ENCODE measurements at regions not wholly inside any gene's neighbourhood (a gene's known extent, or its start where the extent isn't known, plus 50 kb on each side); places are given as distances from the start of the nearest gene placed in this dataset.

GRCh38 chr2:196316050-196316430 lies 144.7 kb upstream of the STK17B start:
- no peak overlapping the region for H3K4me2 ChIP-seq (ENCODE audit: low read length)
- H3K79me2 ChIP-seq (ENCODE audit: control insufficient read depth, low read length) = no peaks in the 10 kb centered on the region
- H4K20me1 ChIP-seq (ENCODE audit: control insufficient read depth, insufficient read depth, low read depth, low read length) = no peaks in the 10 kb centered on the region
- no peaks in the 10 kb centered on the region for H3K36me3 ChIP-seq (ENCODE audit: control insufficient read depth, low read length)
- H3K9me2 ChIP-seq (replicated peaks; ENCODE audit: control insufficient read depth, low read length) = no peaks in the 10 kb centered on the region
- H3K27ac ChIP-seq (ENCODE audit: low read depth, low read length) = no peak overlapping the region
- no peaks in the 10 kb centered on the region for H3K27me3 ChIP-seq (ENCODE audit: control insufficient read depth, low read length)
- no peak for TF ChIP-seq CTCF (IDR thresholded peaks at IDR 0.05; ENCODE audit: low read depth, low read length, poor library complexity, severe bottlenecking)
- TF ChIP-seq EZH2phosphoT487 (IDR thresholded peaks at IDR 0.05; ENCODE audit: borderline replicate concordance, low read length) = no peak
- H3K9me3 ChIP-seq (ENCODE audit: control insufficient read depth, insufficient read depth, low read length) = no peaks in the 10 kb centered on the region
- no peaks in the 10 kb centered on the region for H3K4me1 ChIP-seq (ENCODE audit: control insufficient read depth, low read length)
- no peak overlapping the region for H3K4me3 ChIP-seq (ENCODE audit: low read length)
- no peaks in the 10 kb centered on the region for H3F3A ChIP-seq (ENCODE audit: control insufficient read depth, insufficient read depth)

- Histone ChIP-seq H3K27ac (ENCODE audit: low read depth, low read length) (no peak overlapping the region), H3K4me1 (ENCODE audit: control insufficient read depth, low read length) (no peaks in the 10 kb centered on the region), H3K4me2 (ENCODE audit: low read length) (no peak overlapping the region), H3K27me3 (ENCODE audit: control insufficient read depth, low read length) (no peaks in the 10 kb centered on the region), H3K9me2 (replicated peaks; ENCODE audit: control insufficient read depth, low read length) (no peaks in the 10 kb centered on the region), H3F3A (ENCODE audit: control insufficient read depth, insufficient read depth) (no peaks in the 10 kb centered on the region), H4K20me1 (ENCODE audit: control insufficient read depth, insufficient read depth, low read depth, low read length) (no peaks in the 10 kb centered on the region), H3K4me3 (ENCODE audit: low read length) (no peak overlapping the region), H3K36me3 (ENCODE audit: control insufficient read depth, low read length) (no peaks in the 10 kb centered on the region), H3K79me2 (ENCODE audit: control insufficient read depth, low read length) (no peaks in the 10 kb centered on the region), H3K9me3 (ENCODE audit: control insufficient read depth, insufficient read depth, low read length) (no peaks in the 10 kb centered on the region)
- no peak for TF ChIP-seq CTCF (IDR thresholded peaks at IDR 0.05; ENCODE audit: low read depth, low read length, poor library complexity, severe bottlenecking)
- TF ChIP-seq EZH2phosphoT487 (IDR thresholded peaks at IDR 0.05; ENCODE audit: borderline replicate concordance, low read length) = no peak
Measured at GRCh38 chr2:196318517-196319377, 147.4 kb upstream of the STK17B start.

- no peaks in the 10 kb centered on the region for H3K36me3 ChIP-seq (ENCODE audit: control insufficient read depth, low read length)
- H3K27ac ChIP-seq (ENCODE audit: low read depth, low read length) = no peak overlapping the region
- no peaks in the 10 kb centered on the region for H3K79me2 ChIP-seq (ENCODE audit: control insufficient read depth, low read length)
- no peaks in the 10 kb centered on the region for H4K20me1 ChIP-seq (ENCODE audit: control insufficient read depth, insufficient read depth, low read depth, low read length)
- H3K4me3 ChIP-seq (ENCODE audit: low read length) = no peak overlapping the region
- no peak overlapping the region for H3K4me2 ChIP-seq (ENCODE audit: low read length)
- H3K27me3 ChIP-seq (ENCODE audit: control insufficient read depth, low read length) = no peaks in the 10 kb centered on the region
- no peak for TF ChIP-seq EZH2phosphoT487 (IDR thresholded peaks at IDR 0.05; ENCODE audit: borderline replicate concordance, low read length)
- TF ChIP-seq CTCF (IDR thresholded peaks at IDR 0.05; ENCODE audit: low read depth, low read length, poor library complexity, severe bottlenecking) = no peak
- no peaks in the 10 kb centered on the region for H3K4me1 ChIP-seq (ENCODE audit: control insufficient read depth, low read length)
- H3K9me3 ChIP-seq (ENCODE audit: control insufficient read depth, insufficient read depth, low read length) = no peaks in the 10 kb centered on the region
- no peaks in the 10 kb centered on the region for H3K9me2 ChIP-seq (replicated peaks; ENCODE audit: control insufficient read depth, low read length)
- H3F3A ChIP-seq (ENCODE audit: control insufficient read depth, insufficient read depth) = no peaks in the 10 kb centered on the region
Measured at GRCh38 chr2:196322973-196323810, 151.8 kb upstream of the STK17B start.

All from DOHH2 (cell line).